K562 (cell line): ENCODE measurements at regions not wholly inside any gene's neighbourhood (a gene's known extent, or its start where the extent isn't known, plus 50 kb on each side); places are given as distances from the start of the nearest gene placed in this dataset.
"Not testable (repeated sequence)": the region's sequence is repeated elsewhere in the genome, so short reads cannot be mapped to it uniquely, and the experiment has no call there.

Experiments used
- ATAC-seq: fragments of 200-7000 bp; cut with Tn5 transposase; 3 replicates; pipeline ENCODE4 v1.9.1; 2020; ENCODE audit warnings: moderate library complexity
- BruUV-seq: library from RNA; stranded (reverse); fragments of 400-500 nt; replicated peaks from 2 replicates; lab custom pipeline; 2021; lab: Mats Ljungman, UMichigan
- CTCF ChIA-PET: fragments of 300-600 bp; formaldehyde crosslinking; extraction: SDS; loops from one replicate; lab custom pipeline; 2021; ENCODE audit warnings: low intra/inter-chr PET ratio; lab: Yijun Ruan, JAX
- POLR2A ChIA-PET: fragments of 300-600, 350-650 bp; sonication (Branson Sonifier 250); formaldehyde crosslinking; extraction: SDS; loops from one replicate; lab custom pipeline; 2021; ENCODE audit warnings: antibody characterized with exemption, inconsistent platforms; lab: Yijun Ruan, JAX
- DNase-seq, 4 experiments: peaks; one replicate each; pipeline versions ENCODE4 v3.0.0 to v3.0.0-alpha.2; 2011 to 2018; ENCODE audit warnings: low spot score in 3 of 4, mixed read lengths in 3 of 4; ENCODE audit errors: extremely low read depth in 1 of 4
- FAIRE-seq: peaks from 2 replicates; lab custom pipeline; 2011; peaks lifted over from hg19 to GRCh38; lab: Jason Lieb, UNC
- H2AFZ ChIP-seq: 2 replicates; pipeline ENCODE4 v1.6.0; 2011; ENCODE audit warnings: low read depth, low read length, control low read depth, inconsistent platforms
- H3K27ac ChIP-seq: fragments of 200-600 bp; 3 replicates; pipeline ENCODE4 v1.8.0; 2011; ENCODE audit warnings: low read depth, mild to moderate bottlenecking, control low read depth, inconsistent platforms, low read length, moderate library complexity, mixed read lengths; ENCODE audit errors: extremely low read depth
- H3K27me3 ChIP-seq, 2 experiments: fragments of 300-600 bp in 1 of 2; 2 replicates in 1 of 2; 3 replicates in 1 of 2; pipeline versions ENCODE4 v1.6.0 to v1.8.0; 2011; ENCODE audit warnings: inconsistent platforms in 2 of 2, low read length in 2 of 2, mild to moderate bottlenecking in 1 of 2, mixed read lengths in 1 of 2, moderate library complexity in 1 of 2; ENCODE audit not compliant: control insufficient read depth in 2 of 2, insufficient read depth in 2 of 2
- H3K36me3 ChIP-seq: fragments of 300-600 bp; 3 replicates; pipeline ENCODE4 v1.8.0; 2011; ENCODE audit warnings: mild to moderate bottlenecking, low read length, inconsistent platforms; ENCODE audit not compliant: control insufficient read depth, insufficient read depth
- H3K4me1 ChIP-seq, 2 experiments: fragments of 200-600 bp in 1 of 2; replicated peaks in 1 of 2; 2 replicates in 1 of 2; 3 replicates in 1 of 2; pipeline versions ENCODE4 v1.5.1 to v1.8.0; 2011; ENCODE audit warnings: inconsistent platforms in 2 of 2, low read length in 2 of 2, mild to moderate bottlenecking in 1 of 2, mixed read lengths in 1 of 2, moderate library complexity in 1 of 2; ENCODE audit not compliant: control insufficient read depth in 2 of 2, insufficient read depth in 2 of 2
- H3K4me2 ChIP-seq: 2 replicates; pipeline ENCODE4 v1.6.1; 2011; ENCODE audit warnings: low read length, control low read depth, inconsistent platforms, mixed read lengths; ENCODE audit not compliant: insufficient read depth
- H3K4me3 ChIP-seq: fragments of 200-600 bp; sonication (generic), shearing (Covaris generic); 2 replicates; pipeline ENCODE4 v1.5.1; 2016; ENCODE audit warnings: control low read depth, inconsistent platforms
- H3K79me2 ChIP-seq: fragments of 200-600 bp; 3 replicates; pipeline ENCODE4 v1.8.0; 2011; ENCODE audit warnings: low read length, inconsistent platforms; ENCODE audit not compliant: control insufficient read depth, insufficient read depth
- H3K9ac ChIP-seq, 2 experiments: 2 replicates each; pipeline versions ENCODE4 v1.6.0 to v1.6.1; 2011; ENCODE audit warnings: low read depth in 2 of 2, low read length in 2 of 2, control low read depth in 1 of 2, inconsistent platforms in 1 of 2, mild to moderate bottlenecking in 1 of 2, mixed read lengths in 1 of 2; ENCODE audit not compliant: insufficient read depth in 1 of 2
- H3K9me1 ChIP-seq: one replicate; pipeline ENCODE4 v1.6.0; 2011; ENCODE audit warnings: inconsistent platforms, mild to moderate bottlenecking, low read length, moderate library complexity; ENCODE audit not compliant: control insufficient read depth, insufficient read depth
- H3K9me3 ChIP-seq: replicated peaks from 2 replicates; pipeline ENCODE4 v1.5.1; 2011; ENCODE audit warnings: low read depth, low read length, inconsistent platforms; ENCODE audit not compliant: control insufficient read depth, insufficient read depth
- H4K20me1 ChIP-seq: replicated peaks from 2 replicates; pipeline ENCODE4 v1.6.1; 2011; ENCODE audit warnings: low read length, inconsistent platforms, mixed read lengths; ENCODE audit not compliant: control insufficient read depth, insufficient read depth
- IRF2 ChIP-seq: sonication (generic); formaldehyde crosslinking; IDR thresholded peaks from 2 replicates; pipeline ENCODE4 v1.8.1; 2022; ENCODE audit warnings: mild to moderate bottlenecking, missing genetic modification reagents
- NONO ChIP-seq, 2 experiments: fragments of 200-400 bp in 1 of 2; fragments of 450-650 bp in 1 of 2; formaldehyde crosslinking in 1 of 2; IDR thresholded peaks; 2 replicates each; pipeline ENCODE4 v1.6.1; 2017; ENCODE audit warnings: low read depth in 2 of 2, mild to moderate bottlenecking in 2 of 2, moderate library complexity in 2 of 2, low read length in 1 of 2
- POLR2H ChIP-seq: IDR thresholded peaks from 2 replicates; pipeline ENCODE4 v1.6.1; 2016; ENCODE audit warnings: missing genetic modification characterization, low read depth, mild to moderate bottlenecking, control low read depth, missing compliant biosample characterization, moderate library complexity
- POLR3A ChIP-seq: IDR thresholded peaks from 2 replicates; pipeline ENCODE4 v1.6.1; 2011; ENCODE audit warnings: borderline replicate concordance, mild to moderate bottlenecking, moderate library complexity; ENCODE audit not compliant: insufficient read length, insufficient read depth; ENCODE audit errors: extremely low read depth
- STAG1 ChIP-seq: sonication (generic); formaldehyde crosslinking; IDR thresholded peaks from 2 replicates; pipeline ENCODE4 v1.5.0; 2020; ENCODE audit warnings: missing genetic modification reagents, borderline replicate concordance
- TFAP4 ChIP-seq: sonication (generic); formaldehyde crosslinking; IDR thresholded peaks from 2 replicates; pipeline ENCODE4 v1.8.0; 2022; ENCODE audit warnings: missing genetic modification reagents, mild to moderate bottlenecking, moderate library complexity, borderline replicate concordance
- WGBS: fragments of 100-300 bp; shearing (Covaris generic); methylation state at CpG from one replicate; pipeline ENCODE4 v1.1.6; 2016; ENCODE audit warnings: low coverage, mixed read lengths; ENCODE audit not compliant: insufficient coverage; ENCODE audit errors: missing lambda C conversion rate; 5-methylcytosine and 5-hydroxymethylcytosine counted together
- in situ Hi-C: fragments of 300-500 bp; cut with MboI; formaldehyde crosslinking; loops from 4 replicates; pipeline ENCODE4 v1.15.0; 2018; ENCODE audit warnings: inconsistent platforms, mixed read lengths
- intact Hi-C: fragments of 100-400 bp; cut with micrococcal nuclease; formaldehyde crosslinking; loops from 2 replicates; pipeline ENCODE4 v1.14.2; 2022
- TF ChIP-seq, protein P1 (sequence below): fragments of 450-650 bp; IDR thresholded peaks from 2 replicates; pipeline ENCODE4 v1.6.1; 2017; ENCODE audit warnings: mild to moderate bottlenecking, moderate library complexity
- TF ChIP-seq, protein P2 (sequence below), 2 experiments: fragments of 450-650 bp; IDR thresholded peaks; 2 replicates each; pipeline ENCODE4 v1.6.1; 2016
- TF ChIP-seq, protein P3 (sequence below): sonication (generic); formaldehyde crosslinking; IDR thresholded peaks from 2 replicates; pipeline ENCODE4 v1.9.0; 2022; ENCODE audit warnings: mild to moderate bottlenecking, missing genetic modification reagents

DNA sequence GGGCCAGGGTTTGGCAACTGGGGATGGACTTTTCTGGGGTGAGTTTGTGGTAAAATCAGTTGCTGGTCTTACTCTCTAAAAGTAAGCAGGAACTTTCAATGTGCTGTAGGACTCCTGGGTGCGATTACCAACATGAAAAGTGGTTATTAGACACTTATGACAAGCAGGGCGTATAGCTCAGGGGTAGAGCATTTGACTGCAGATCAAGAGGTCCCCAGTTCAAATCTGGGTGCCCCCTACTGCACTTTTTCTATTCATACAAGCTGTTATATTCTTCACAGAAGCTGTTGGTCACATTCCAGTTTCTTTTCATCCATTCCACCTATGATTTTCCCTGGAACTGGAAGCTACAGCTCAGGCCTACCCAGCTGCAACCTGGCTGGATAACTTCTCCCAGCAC lies 100.2 kb upstream of the ZNF746 start:
- intact Hi-C loops, result loop anchor here (5.0 kb wide), 1 partner anchor 100 kb away; the partner anchor contains the start of gene ZNF746
- H3K27me3 ChIP-seq, H3K27ac ChIP-seq, H3K9me1 ChIP-seq, in situ Hi-C loops, H3K4me3 ChIP-seq, FAIRE-seq, DNase-seq: not testable (repeated sequence)
- TF ChIP-seq POLR2H (tag) (peak; percentile 67), POLR3A (peak; percentile 68)
- TF ChIP-seq, all 486 proteins: peak for 2; not testable (repeated sequence) for 484
- H4K20me1 ChIP-seq, BruUV-seq, H3K4me2 ChIP-seq, H3K9ac ChIP-seq, H3K79me2 ChIP-seq, H2AFZ ChIP-seq, H3K4me1 ChIP-seq, CTCF ChIA-PET, H3K9me3 ChIP-seq, ATAC-seq: not testable (repeated sequence)
- peaks cover 91% of the 10 kb centered on the region for H3K36me3 ChIP-seq
- POLR2A ChIA-PET, result interaction anchor here (1.1 kb wide), 1 partner anchor 15 kb away, joined by 3 read pairs; no protein-coding TSS in a partner anchor
- 100% methylated on average over 2 of the region's 2 CpGs for WGBS

GRCh38 chr7:149595541-149595940 lies 97.9 kb upstream of the ZNF746 start:
- FAIRE-seq, result no peak
- no peaks in the 10 kb centered on the region for H3K9me3 ChIP-seq
- no peaks in the 10 kb centered on the region for H3K79me2 ChIP-seq
- H3K27ac ChIP-seq, result no peak overlapping the region
- H3K4me3 ChIP-seq, result no peak overlapping the region
- no peak overlapping the region for H3K4me2 ChIP-seq
- peaks cover 88% of the 10 kb centered on the region for H3K36me3 ChIP-seq
- H3K4me1 ChIP-seq, result no peaks in the 10 kb centered on the region
- no TSS peak for BruUV-seq
- in situ Hi-C loops, result no loop called here
- H3K9ac ChIP-seq, result no peak overlapping the region
- ChIA-PET POLR2A (interaction anchor here (0.8 to 1.5 kb wide), 2 partner anchors 10 to 11 kb away, joined by 3 read pairs; no protein-coding TSS in a partner anchor), CTCF (no interaction called here)
- H2AFZ ChIP-seq, result no peak overlapping the region
- DNase-seq, result no peak
- TF ChIP-seq, protein P1, sequence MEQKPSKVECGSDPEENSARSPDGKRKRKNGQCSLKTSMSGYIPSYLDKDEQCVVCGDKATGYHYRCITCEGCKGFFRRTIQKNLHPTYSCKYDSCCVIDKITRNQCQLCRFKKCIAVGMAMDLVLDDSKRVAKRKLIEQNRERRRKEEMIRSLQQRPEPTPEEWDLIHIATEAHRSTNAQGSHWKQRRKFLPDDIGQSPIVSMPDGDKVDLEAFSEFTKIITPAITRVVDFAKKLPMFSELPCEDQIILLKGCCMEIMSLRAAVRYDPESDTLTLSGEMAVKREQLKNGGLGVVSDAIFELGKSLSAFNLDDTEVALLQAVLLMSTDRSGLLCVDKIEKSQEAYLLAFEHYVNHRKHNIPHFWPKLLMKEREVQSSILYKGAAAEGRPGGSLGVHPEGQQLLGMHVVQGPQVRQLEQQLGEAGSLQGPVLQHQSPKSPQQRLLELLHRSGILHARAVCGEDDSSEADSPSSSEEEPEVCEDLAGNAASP, result no peak
- TF ChIP-seq NONO (IDR thresholded peaks at IDR 0.05; ENCODE audit: low read depth in 2 of 2, low read length in 1 of 2) (no peak), TFAP4 (CRISPR knock-in tag) (peak; percentile 35; the same call in 1 of the 2 replicates), STAG1 (0 out of 2 replicates have a peak, but pooled peaks have one; percentile 25), IRF2 (CRISPR knock-in tag) (0 out of 2 replicates have a peak, but pooled peaks have one; percentile 27)
- TF ChIP-seq, protein P2, sequence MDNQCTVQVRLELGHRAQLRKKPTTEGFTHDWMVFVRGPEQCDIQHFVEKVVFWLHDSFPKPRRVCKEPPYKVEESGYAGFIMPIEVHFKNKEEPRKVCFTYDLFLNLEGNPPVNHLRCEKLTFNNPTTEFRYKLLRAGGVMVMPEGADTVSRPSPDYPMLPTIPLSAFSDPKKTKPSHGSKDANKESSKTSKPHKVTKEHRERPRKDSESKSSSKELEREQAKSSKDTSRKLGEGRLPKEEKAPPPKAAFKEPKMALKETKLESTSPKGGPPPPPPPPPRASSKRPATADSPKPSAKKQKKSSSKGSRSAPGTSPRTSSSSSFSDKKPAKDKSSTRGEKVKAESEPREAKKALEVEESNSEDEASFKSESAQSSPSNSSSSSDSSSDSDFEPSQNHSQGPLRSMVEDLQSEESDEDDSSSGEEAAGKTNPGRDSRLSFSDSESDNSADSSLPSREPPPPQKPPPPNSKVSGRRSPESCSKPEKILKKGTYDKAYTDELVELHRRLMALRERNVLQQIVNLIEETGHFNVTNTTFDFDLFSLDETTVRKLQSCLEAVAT (IDR thresholded peaks at IDR 0.05), result no peak
- TF ChIP-seq, protein P3, sequence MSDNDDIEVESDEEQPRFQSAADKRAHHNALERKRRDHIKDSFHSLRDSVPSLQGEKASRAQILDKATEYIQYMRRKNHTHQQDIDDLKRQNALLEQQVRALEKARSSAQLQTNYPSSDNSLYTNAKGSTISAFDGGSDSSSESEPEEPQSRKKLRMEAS (CRISPR knock-in tag), result peak; percentile 25; the same call in 1 of the 2 replicates
- no peaks in the 10 kb centered on the region for H3K9me1 ChIP-seq
- ATAC-seq, result no peak
- intact Hi-C loops, result loop anchor here (5.0 kb wide), 1 partner anchor 98 kb away; the partner anchor contains the start of gene ZNF746
- 87% methylated on average over 2 of the region's 2 CpGs for WGBS
- no peaks in the 10 kb centered on the region for H4K20me1 ChIP-seq
- no peaks in the 10 kb centered on the region for H3K27me3 ChIP-seq
